Esophagus squamous epithelium (tissue), 5 donors: ENCODE measurements at regions not wholly inside any gene's neighbourhood (a gene's known extent, or its start where the extent isn't known, plus 50 kb on each side); places are given as distances from the start of the nearest gene placed in this dataset.

Experiments used
- DNase-seq: peaks from one replicate; lab custom pipeline; 2025; lab: John Stamatoyannopoulos, UW
- H3K27ac ChIP-seq, 4 donors: fragments of 200-600 bp; sonication (generic); one replicate each; pipeline ENCODE4 v1.5.1; 2016 to 2019; ENCODE audit warnings: mild to moderate bottlenecking in 1 of 4
- H3K27me3 ChIP-seq, 4 donors: fragments of 200-600 bp; sonication (generic); 1 replicate in 3 of 4; 2 replicates in 1 of 4; pipeline versions ENCODE4 v1.5.1 to v1.6.0; 2017 to 2021; ENCODE audit warnings: antibody characterized with exemption in 1 of 4
- H3K36me3 ChIP-seq, 3 donors: fragments of 200-600 bp; sonication (generic); one replicate each; pipeline ENCODE4 v1.5.1; 2016 to 2019
- H3K4me1 ChIP-seq, 3 donors: fragments of 200-600 bp; sonication (generic); one replicate each; pipeline ENCODE4 v1.5.1; 2017 to 2019
- H3K4me3 ChIP-seq, 4 donors: fragments of 200-600 bp; sonication (generic); 1 replicate in 3 of 4; 2 replicates in 1 of 4; pipeline ENCODE4 v1.5.1; 2016 to 2019; ENCODE audit warnings: mild to moderate bottlenecking in 2 of 4, moderate library complexity in 1 of 4
- H3K9me3 ChIP-seq, 3 donors: fragments of 200-600 bp; sonication (generic); one replicate each; pipeline ENCODE4 v1.5.1; 2016 to 2019
- POLR2A ChIP-seq, 4 donors: fragments of 450-650 bp; IDR thresholded peaks; one replicate each; pipeline ENCODE4 v1.6.1; 2017; ENCODE audit warnings: antibody characterized with exemption in 4 of 4, mild to moderate bottlenecking in 4 of 4, moderate library complexity in 3 of 4
- WGBS, 2 donors: methylation state at CpG; one replicate each; pipeline ENCODE4 v1.1.5; 2018; 5-methylcytosine and 5-hydroxymethylcytosine counted together
- intact Hi-C: fragments of 100-400 bp; cut with DNase I; formaldehyde crosslinking; loops from one replicate; pipeline ENCODE4 v1.15.0; 2022
- TF ChIP-seq, protein P1 (sequence below), 6 experiments: fragments of 450-650 bp in 4 of 6; fragments of 200-600 bp in 2 of 6; sonication (generic) in 2 of 6; IDR thresholded peaks; one replicate each; pipeline ENCODE4 v1.5.1; 2016 to 2019; ENCODE audit warnings: antibody characterized with exemption in 6 of 6, mild to moderate bottlenecking in 4 of 6, moderate library complexity in 4 of 6
- donor health status: DM: yes; HTN: yes; CAD: no.

DNA sequence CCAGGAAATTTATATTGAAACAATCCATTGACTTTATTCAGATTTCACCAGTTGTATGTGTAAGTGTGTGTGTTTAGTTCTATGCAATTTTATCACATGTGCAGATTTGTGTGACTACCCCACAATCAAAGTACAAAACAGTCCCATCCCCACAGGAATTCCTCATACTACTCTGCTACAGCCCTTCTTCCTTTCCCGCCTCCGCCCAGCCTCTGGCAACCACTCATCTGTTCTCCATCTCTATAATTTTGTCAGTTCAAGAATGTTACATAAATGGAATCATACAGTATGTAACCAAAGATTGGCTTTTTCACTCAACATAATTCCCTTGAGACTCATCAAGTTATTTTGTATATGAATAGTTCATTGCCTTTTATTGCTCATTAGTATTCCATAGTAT lies 289.1 kb downstream of the GADD45G start:
- no peaks in the 10 kb centered on the region for H3K36me3 ChIP-seq
- H3K27me3 ChIP-seq: peaks cover 0 to 8% (median 0%) of the 10 kb centered on the region in 4 donors
- H3K4me1 ChIP-seq: peaks cover 3 to 22% (median 11%) of the 10 kb centered on the region in 3 donors
- TF ChIP-seq, protein P1, sequence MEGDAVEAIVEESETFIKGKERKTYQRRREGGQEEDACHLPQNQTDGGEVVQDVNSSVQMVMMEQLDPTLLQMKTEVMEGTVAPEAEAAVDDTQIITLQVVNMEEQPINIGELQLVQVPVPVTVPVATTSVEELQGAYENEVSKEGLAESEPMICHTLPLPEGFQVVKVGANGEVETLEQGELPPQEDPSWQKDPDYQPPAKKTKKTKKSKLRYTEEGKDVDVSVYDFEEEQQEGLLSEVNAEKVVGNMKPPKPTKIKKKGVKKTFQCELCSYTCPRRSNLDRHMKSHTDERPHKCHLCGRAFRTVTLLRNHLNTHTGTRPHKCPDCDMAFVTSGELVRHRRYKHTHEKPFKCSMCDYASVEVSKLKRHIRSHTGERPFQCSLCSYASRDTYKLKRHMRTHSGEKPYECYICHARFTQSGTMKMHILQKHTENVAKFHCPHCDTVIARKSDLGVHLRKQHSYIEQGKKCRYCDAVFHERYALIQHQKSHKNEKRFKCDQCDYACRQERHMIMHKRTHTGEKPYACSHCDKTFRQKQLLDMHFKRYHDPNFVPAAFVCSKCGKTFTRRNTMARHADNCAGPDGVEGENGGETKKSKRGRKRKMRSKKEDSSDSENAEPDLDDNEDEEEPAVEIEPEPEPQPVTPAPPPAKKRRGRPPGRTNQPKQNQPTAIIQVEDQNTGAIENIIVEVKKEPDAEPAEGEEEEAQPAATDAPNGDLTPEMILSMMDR (IDR thresholded peaks at IDR 0.05): no peak
- no peak for TF ChIP-seq POLR2A (IDR thresholded peaks at IDR 0.05)
- H3K27ac ChIP-seq: no peak overlapping the region
- H3K9me3 ChIP-seq: no peaks in the 10 kb centered on the region
- no peak for DNase-seq
- H3K4me3 ChIP-seq: no peak overlapping the region
- WGBS, 2 donors: 92 to 100% methylated on average over 2 of the region's 2 CpGs
- intact Hi-C loops: no loop called here

DNA sequence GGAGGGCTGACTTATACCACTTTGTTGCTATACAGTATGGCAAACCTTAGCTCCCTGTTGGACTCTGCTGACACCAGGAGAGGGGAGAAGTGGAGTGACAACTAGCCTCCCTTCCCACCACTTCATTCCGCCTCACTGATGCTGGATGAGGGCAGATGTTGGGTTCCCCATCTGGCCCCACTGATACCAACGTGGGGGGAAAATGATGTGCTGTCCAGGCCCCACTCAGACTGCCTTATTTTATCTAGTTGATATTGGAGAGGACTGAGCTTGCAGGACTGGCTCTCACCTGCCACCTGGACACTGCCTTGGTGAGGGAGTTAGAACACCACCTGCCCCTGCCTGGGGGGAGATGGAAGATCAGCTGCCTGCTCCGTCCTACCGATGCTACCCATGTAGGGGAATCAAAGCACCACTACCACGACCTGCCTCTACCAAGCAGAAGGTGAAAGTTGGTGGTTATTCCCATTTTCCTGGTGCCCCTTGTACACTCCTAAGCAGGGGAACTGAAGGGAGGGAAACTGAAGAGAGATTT lies 292.1 kb downstream of the GADD45G start:
- intact Hi-C loops: no loop called here
- H3K27ac ChIP-seq: no peak overlapping the region
- WGBS, 2 donors: 80 to 85% methylated on average over 2 to 5 of the region's 5 CpGs
- no peak for DNase-seq
- H3K4me3 ChIP-seq: no peak overlapping the region
- TF ChIP-seq POLR2A (IDR thresholded peaks at IDR 0.05): no peak
- TF ChIP-seq, protein P1 (IDR thresholded peaks at IDR 0.05): no peak
- H3K9me3 ChIP-seq: no peaks in the 10 kb centered on the region
- H3K36me3 ChIP-seq: no peaks in the 10 kb centered on the region
- peaks cover 0 to 8% (median 0%) of the 10 kb centered on the region in 4 donors for H3K27me3 ChIP-seq
- H3K4me1 ChIP-seq: peaks cover 0 to 9% (median 2%) of the 10 kb centered on the region in 3 donors

DNA sequence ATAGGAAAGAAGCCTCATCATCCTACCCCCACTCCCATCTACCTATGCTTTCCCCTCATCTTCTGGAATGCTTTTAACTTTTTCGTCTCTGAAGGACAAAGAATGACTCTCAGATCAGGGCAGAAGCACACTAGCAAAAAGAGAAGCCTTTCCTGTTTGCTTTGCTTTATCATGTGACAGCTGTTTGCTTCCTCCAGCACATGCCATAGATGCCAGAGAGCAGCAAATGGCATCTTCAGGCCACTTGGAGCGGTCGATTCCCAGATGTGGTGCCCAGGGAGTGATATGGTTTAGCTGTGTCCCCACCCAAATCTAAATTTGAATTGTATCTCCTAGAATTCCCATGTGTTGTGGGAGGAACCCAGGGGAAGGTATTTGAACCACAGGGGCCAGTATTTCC lies 294.8 kb downstream of the GADD45G start:
- intact Hi-C loops: no loop called here
- Histone ChIP-seq H3K4me1 (no peaks in the 10 kb centered on the region), H3K36me3 (no peaks in the 10 kb centered on the region), H3K27ac (no peak overlapping the region), H3K9me3 (no peaks in the 10 kb centered on the region), H3K4me3 (no peak overlapping the region), H3K27me3 (peaks cover 0 to 14% (median 0%) of the 10 kb centered on the region in 4 donors)
- no peak for DNase-seq
- WGBS, 2 donors: 57% methylated on average over 1 to 3 of the region's 3 CpGs
- TF ChIP-seq, protein P1 (IDR thresholded peaks at IDR 0.05): no peak
- TF ChIP-seq POLR2A (IDR thresholded peaks at IDR 0.05): no peak

DNA sequence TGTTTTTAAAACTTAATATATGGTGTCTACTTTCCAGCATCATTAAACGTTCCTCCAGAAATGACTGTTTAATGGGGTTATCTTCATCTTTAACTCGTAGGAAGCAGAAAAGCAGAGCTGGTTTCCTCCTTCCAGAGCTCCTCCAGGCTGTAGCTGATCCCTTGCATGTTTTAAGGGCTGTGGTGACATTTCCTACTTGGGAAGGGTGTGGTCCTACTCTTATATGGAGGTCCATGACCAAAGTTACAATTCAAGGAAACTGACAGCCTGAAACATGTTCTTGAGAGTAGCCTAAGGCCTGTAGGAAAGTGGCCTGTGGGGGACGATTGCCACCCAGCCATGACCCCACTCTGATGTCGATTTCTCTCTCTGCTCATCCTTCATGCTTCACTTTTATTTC lies 297.1 kb downstream of the GADD45G start:
- no peak for TF ChIP-seq POLR2A (IDR thresholded peaks at IDR 0.05)
- TF ChIP-seq, protein P1 (IDR thresholded peaks at IDR 0.05): no peak
- DNase-seq: no peak
- intact Hi-C loops: no loop called here

DNA sequence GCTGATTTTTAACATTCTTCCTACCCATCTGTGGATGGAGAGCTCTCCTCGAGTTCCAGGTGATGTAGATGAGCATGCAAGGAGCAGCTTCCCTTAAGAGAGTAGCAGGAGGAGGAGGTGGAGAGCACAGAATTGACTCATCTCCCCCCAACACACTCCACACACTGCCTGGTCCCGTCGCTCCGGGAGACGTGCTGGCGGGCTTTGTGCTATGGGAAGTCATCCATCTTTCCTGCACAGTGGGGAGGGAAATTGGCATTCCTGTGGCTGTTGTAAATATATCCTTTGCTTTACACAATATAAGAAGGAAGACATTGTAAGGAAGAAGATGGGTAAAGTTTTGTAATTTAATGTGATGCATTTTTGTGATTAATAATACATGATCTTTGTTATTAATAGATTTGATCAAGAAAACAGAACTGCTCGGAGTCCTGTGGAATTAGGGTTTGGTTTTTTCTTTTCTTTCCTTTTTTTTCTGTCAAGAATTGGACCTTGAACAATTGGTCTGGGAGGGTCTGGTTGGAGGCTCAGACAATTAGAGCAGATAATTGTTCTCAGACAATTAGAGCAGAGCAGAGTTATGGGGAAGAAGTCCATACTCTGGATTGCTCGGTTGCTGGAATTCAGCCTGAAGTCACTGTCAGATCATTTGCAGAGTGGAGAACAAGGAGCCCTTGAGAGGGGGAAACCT lies 297.8 kb downstream of the GADD45G start:
- no peak for DNase-seq
- 49 to 53% methylated on average over 8 of the region's 8 CpGs for WGBS, 2 donors
- Histone ChIP-seq H3K36me3 (no peaks in the 10 kb centered on the region), H3K27ac (no peak overlapping the region), H3K4me1 (no peaks in the 10 kb centered on the region), H3K9me3 (no peaks in the 10 kb centered on the region), H3K27me3 (peaks cover 0 to 16% (median 0%) of the 10 kb centered on the region in 4 donors), H3K4me3 (no peak overlapping the region)
- no peak for TF ChIP-seq POLR2A (IDR thresholded peaks at IDR 0.05)
- TF ChIP-seq, protein P1 (IDR thresholded peaks at IDR 0.05): no peak
- intact Hi-C loops: no loop called here

More for the DNA sequence above, 297.1 kb downstream of the GADD45G start:
- H3K36me3 ChIP-seq: no peaks in the 10 kb centered on the region
- H3K27ac ChIP-seq: no peak overlapping the region
- no peaks in the 10 kb centered on the region for H3K4me1 ChIP-seq
- 73 to 79% methylated on average over 4 of the region's 4 CpGs for WGBS, 2 donors
- peaks cover 0 to 18% (median 0%) of the 10 kb centered on the region in 4 donors for H3K27me3 ChIP-seq
- no peak overlapping the region for H3K4me3 ChIP-seq
- no peaks in the 10 kb centered on the region for H3K9me3 ChIP-seq
